LNCAP (cell line): ENCODE measurements at regions not wholly inside any gene's neighbourhood (a gene's known extent, or its start where the extent isn't known, plus 50 kb on each side); places are given as distances from the start of the nearest gene placed in this dataset.

Source experiments
- TF ChIP-seq, protein P1 (sequence below): fragments of 450-650 bp; IDR thresholded peaks from 2 replicates; pipeline ENCODE4 v1.5.1; 2017; ENCODE audit warnings: mild to moderate bottlenecking

DNA sequence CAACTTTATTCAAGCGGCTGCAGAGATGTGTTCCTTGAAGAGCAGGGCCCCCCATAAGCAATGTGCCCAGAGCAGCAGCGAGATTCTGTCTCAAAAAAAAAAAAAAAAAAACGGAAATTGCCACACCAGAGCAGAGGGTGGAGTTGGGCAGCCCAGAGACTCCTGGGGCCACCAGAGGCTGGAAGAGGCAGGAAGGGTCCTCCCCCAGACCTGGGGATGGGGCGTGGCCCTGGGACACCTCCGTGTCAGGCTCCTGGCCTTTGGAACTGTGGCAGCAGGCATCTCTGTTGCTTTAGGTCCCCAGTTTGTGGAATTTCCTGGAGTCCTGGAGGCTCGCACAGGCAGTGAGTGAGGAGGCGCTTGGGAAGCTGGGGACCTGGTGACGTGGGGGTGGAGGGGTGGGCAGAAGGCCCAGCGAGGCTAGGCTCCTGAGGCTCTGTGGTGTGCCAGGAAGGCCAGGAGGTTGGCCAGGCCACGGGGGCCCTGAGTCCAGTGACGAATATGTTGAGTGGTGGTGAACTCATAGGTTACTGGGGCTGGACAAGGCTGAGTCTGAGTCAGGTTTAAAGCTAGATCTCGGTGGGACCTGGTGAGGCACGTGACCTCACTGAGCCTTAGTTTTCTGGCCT is 735.6 kb downstream of the BRD1 start:
- TF ChIP-seq, protein P1, sequence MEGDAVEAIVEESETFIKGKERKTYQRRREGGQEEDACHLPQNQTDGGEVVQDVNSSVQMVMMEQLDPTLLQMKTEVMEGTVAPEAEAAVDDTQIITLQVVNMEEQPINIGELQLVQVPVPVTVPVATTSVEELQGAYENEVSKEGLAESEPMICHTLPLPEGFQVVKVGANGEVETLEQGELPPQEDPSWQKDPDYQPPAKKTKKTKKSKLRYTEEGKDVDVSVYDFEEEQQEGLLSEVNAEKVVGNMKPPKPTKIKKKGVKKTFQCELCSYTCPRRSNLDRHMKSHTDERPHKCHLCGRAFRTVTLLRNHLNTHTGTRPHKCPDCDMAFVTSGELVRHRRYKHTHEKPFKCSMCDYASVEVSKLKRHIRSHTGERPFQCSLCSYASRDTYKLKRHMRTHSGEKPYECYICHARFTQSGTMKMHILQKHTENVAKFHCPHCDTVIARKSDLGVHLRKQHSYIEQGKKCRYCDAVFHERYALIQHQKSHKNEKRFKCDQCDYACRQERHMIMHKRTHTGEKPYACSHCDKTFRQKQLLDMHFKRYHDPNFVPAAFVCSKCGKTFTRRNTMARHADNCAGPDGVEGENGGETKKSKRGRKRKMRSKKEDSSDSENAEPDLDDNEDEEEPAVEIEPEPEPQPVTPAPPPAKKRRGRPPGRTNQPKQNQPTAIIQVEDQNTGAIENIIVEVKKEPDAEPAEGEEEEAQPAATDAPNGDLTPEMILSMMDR: no peak

DNA sequence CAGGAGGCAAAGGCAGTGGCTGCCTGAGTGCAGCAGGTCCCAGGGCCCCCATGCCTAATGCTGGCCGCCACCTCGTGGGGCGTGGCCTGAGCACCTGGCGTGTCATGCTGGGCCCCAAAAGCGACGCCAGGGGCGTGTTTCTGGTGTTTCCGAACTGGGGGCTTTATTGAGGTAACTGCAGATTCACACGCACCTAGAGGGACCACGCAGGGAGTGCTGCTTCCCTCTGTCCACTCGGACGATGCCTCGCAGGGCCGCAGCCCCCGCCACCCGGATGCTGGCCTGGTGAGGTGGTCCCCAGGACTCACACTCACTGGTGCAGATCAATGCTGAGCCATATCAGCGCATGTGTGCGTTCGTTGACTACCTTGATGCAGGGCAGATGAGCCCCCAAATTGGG is 736.2 kb downstream of the BRD1 start:
- TF ChIP-seq, protein P1: no peak

DNA sequence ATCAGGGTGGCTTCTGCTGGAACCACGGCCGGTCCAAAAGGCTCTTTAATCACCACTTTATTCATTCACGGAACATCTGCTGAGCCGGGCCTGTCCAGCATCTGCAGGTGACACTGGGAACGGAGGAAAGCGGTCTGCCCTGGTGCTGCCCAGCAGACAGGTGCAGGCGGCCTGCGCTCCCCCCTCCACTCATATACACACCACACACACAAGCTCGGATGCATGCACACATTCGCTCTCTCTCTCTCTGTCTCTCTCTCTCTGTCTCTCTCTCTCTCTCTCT is 736.9 kb downstream of the BRD1 start:
- TF ChIP-seq, protein P1: no peak

DNA sequence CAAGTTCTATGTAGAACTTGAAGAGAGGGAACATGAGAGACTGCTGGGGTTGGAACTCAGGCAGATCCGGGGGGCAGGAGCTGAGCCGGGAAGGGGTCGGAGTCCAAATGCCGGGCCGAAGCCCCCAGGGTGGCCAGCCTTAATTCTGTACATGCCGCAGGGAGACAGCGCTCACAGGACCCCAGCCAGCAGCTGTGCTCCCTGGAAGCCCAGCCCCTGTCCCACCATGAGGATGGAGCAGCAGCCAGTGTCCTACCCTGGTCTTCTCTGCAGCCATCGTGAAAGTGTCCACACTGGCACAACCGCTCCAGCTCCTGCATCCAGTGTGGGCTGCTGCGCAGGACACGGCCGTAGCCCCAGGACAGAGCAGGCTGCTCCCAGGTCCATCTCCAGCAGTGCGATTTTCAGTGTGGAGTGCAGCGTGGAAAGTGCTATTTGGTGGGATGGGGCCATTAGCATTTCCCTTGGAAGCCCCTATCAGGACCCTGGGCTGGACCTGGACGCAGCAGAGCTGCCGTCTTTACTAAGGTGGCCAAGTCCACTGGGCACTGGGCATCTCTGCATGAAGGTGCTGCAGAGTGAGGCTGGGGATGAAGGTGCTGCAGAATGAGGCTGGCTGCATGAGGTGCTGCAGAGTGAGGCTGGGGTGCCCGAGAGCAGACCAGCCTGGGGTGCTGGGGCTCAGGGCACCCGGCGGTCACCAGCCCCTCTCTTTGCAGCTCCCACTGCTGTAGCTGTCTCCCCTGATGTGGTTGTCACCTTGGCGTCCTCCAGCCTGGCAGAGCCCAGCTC is 737.4 kb downstream of the BRD1 start:
- TF ChIP-seq, protein P1: no peak

DNA sequence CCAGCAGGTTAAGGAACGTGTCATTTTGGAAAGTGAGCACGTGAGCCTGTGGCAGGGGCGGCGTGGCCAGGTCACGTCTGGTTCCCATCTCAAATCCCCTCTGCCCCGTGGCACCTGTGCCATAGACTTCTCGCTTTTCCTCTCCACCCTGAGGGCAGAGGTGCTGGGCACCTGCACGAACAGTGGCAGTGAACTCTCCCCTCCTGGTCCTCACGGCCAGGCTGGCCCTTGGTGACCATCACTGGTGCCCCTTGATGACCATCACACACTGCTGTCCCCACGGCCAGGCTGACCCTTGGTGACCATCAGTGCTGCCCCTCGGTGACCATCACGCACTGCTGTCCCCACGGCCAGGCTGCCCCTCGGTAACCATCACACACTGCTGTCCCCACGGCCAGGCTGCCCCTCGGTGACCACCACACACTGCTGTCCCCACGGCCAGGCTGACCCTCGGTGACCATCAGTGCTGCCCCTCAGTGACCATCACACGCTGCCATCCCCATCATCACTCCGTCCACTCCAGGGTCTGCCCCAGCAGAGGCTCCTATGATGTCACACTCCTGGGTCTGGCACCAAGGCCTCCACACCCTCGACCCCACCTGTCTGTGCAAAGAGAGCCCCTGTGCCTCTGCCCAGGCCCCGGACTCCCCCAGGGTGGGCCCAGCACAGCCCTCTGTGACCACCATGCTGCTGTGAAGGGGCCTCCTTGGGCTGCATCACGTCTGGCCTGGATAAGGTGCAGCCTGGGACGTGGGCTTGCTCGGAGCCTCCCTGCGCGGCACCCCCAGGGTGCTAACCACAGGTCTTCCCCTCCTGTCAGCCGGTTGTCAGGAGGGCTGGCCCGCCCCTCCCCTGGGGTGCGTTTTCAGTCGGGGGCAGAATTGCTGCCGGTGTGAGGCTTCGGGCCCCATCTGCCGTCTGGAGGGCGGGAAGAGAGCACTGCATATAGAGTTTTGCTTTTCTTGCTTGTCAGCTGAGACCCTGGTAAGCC is 738.6 kb downstream of the BRD1 start:
- TF ChIP-seq, protein P1: no peak

DNA sequence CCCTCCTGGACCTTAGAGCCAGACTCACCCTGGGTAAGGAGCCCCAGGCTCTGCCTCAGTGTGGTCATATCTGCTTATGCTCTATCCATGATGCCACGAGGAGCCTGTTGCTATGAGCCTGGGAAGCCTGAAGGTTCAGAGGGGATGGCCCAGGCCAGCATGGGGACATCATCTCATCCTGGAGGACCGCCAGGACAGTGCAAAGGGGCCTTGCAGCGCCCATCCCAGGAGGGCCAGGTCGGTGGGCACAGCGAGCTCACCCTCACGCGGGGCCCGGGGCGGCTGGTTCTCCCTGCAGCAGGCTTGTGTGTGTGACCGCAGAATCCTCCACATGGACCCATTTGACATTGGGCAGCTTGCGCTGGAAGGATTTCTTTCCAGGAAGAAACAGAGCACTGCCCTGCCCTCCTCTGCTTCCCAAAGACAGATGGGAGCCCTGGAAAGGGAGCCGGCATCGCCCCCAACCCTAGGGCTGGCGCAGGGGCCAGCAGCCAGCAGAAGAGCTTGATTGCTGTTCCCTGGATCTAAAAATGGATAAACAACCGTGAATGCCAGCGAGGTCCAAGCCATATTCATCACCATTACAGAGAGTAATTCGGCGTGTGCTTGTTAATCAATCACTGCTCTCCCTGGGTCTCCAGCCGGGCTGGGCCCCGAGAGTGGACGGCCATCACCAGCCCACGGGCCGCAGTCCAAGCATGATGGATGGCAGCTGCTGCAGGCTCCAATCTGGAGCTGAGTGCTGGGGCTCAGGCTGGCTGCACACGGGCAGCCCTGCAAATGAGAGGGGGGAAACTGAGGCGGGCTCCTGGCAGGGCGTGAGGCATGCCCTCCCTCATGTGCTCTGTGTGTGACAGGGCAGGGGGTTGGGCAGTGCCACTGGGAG is 739.7 kb downstream of the BRD1 start:
- TF ChIP-seq, protein P1: no peak

DNA sequence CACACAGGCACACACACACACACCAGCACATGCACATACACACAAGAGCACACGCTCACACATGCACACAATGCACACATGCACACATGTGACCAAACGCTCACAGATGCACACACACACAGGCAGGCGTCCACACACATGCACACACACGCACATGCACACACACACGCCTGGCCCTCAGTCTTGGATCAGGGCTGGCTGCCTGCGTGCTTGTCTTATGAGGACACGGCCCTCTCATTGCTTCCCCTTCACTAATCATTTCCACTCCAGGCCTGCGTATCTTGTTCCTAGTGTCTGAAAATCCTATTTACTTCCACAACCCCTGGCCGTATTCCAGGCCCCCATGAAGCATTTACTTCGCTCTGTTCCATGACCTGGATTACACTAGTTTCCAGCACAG is 740.5 kb downstream of the BRD1 start:
- TF ChIP-seq, protein P1: no peak
